ENCODE measurements at regions not wholly inside any gene's neighbourhood (a gene's known extent, or its start where the extent isn't known, plus 50 kb on each side); places are given as distances from the start of the nearest gene placed in this dataset.

- ATAC-seq: no peak
- TF ChIP-seq EZH2phosphoT487 (IDR thresholded peaks at IDR 0.05; ENCODE audit: unreplicated experiment) (no peak), REST (IDR thresholded peaks at IDR 0.05; ENCODE audit: unreplicated experiment) (no peak)
- H3K9me2 ChIP-seq (ENCODE audit: insufficient read depth): 0 out of 2 replicates have a peak, but pooled peaks cover 2% of the 10 kb centered on the region
- H3K4me2 ChIP-seq: no peak overlapping the region
- H3K9me3 Mint-ChIP-seq: no peaks in the 10 kb centered on the region; the same call in 2 of the 3 replicates
- H3K27me3 ChIP-seq (ENCODE audit: insufficient read depth): no peaks in the 10 kb centered on the region
- no peaks in the 10 kb centered on the region for H3K79me2 ChIP-seq (replicated peaks; ENCODE audit: insufficient read depth)
- no peak overlapping the region for H2AFZ ChIP-seq
- no peak overlapping the region for H3K4me3 ChIP-seq
- no peaks in the 10 kb centered on the region for H3K36me3 ChIP-seq (ENCODE audit: insufficient read depth)
- DNase-seq (ENCODE audit: low spot score): no peak
- H3K4me1 Mint-ChIP-seq: peaks cover 27% of the 10 kb centered on the region
- no peak overlapping the region for H3K27ac ChIP-seq (ENCODE audit: low read depth)
- H3K27me3 Mint-ChIP-seq (ENCODE audit: insufficient read depth, low read depth, poor library complexity): peaks cover 5% of the 10 kb centered on the region
- H3K4me3 Mint-ChIP-seq: no peak overlapping the region
- no peaks in the 10 kb centered on the region for H4K20me1 ChIP-seq (replicated peaks; ENCODE audit: insufficient read depth)
- peaks cover 11% of the 10 kb centered on the region; the same call in 1 of the 2 replicates for H3K4me1 ChIP-seq (ENCODE audit: insufficient read depth)
- no peaks in the 10 kb centered on the region for H3K36me3 Mint-ChIP-seq (ENCODE audit: low read depth)
- no peaks in the 10 kb centered on the region for H3F3A ChIP-seq (replicated peaks; ENCODE audit: low read depth)
- H3K27ac Mint-ChIP-seq: no peak overlapping the region
Observed at GRCh38 chr15:92339361-92339760, 54.3 kb upstream of the ST8SIA2 start.

All from GM23338 (cell line).